ENCODE measurements at regions not wholly inside any gene's neighbourhood (a gene's known extent, or its start where the extent isn't known, plus 50 kb on each side); places are given as distances from the start of the nearest gene placed in this dataset.

GRCh38 chr15:47429376-47429775, 287.9 kb upstream of the SEMA6D start:
- DNase-seq (no peak), ATAC-seq (no peak)
- Histone ChIP-seq H3K4me1 (peaks cover 0 to 5% (median 0%) of the 10 kb centered on the region in 9 donors), H3K27me3 (no peaks in the 10 kb centered on the region), H3K36me3 (no peaks in the 10 kb centered on the region), H3K4me3 (no peak overlapping the region), H3K27ac (no peak overlapping the region), H3K9me3 (no peaks in the 10 kb centered on the region)
- no peak for TF ChIP-seq CTCF (IDR thresholded peaks at IDR 0.05)
- intact Hi-C loops (cut with DNase I): no loop called here
- 96 to 100% methylated on average over 1 of the region's 1 CpG for WGBS, 2 donors

GRCh38 chr15:47431501-47431900, 285.8 kb upstream of the SEMA6D start:
- no peak for ATAC-seq
- intact Hi-C loops (cut with DNase I): no loop called here
- Histone ChIP-seq H3K36me3 (no peaks in the 10 kb centered on the region), H3K4me3 (no peak overlapping the region), H3K4me1 (peaks cover 0 to 5% (median 0%) of the 10 kb centered on the region in 9 donors), H3K27me3 (no peaks in the 10 kb centered on the region), H3K27ac (no peak overlapping the region), H3K9me3 (no peaks in the 10 kb centered on the region)
- no peak for TF ChIP-seq CTCF (IDR thresholded peaks at IDR 0.05)
- whole genome bisulfite sequencing, 2 donors: 89 to 93% methylated on average over 3 of the region's 3 CpGs
- no peak for DNase-seq

- Histone ChIP-seq H3K27me3 (no peaks in the 10 kb centered on the region), H3K4me3 (no peak overlapping the region), H3K36me3 (no peaks in the 10 kb centered on the region), H3K4me1 (peaks cover 0 to 5% (median 0%) of the 10 kb centered on the region in 9 donors), H3K9me3 (no peaks in the 10 kb centered on the region), H3K27ac (no peak overlapping the region)
- DNase-seq (no peak), ATAC-seq (no peak)
- TF ChIP-seq CTCF (IDR thresholded peaks at IDR 0.05): no peak
- intact Hi-C loops (cut with DNase I): no loop called here
Measured at GRCh38 chr15:47432826-47433225, 284.5 kb upstream of the SEMA6D start.

- no peak overlapping the region for H3K27ac ChIP-seq
- no peaks in the 10 kb centered on the region for H3K9me3 ChIP-seq
- peaks cover 0 to 20% (median 6%) of the 10 kb centered on the region in 9 donors for H3K4me1 ChIP-seq
- TF ChIP-seq CTCF (IDR thresholded peaks at IDR 0.05): no peak
- no peaks in the 10 kb centered on the region for H3K27me3 ChIP-seq
- DNase-seq (no peak), ATAC-seq (no peak)
- 97 to 98% methylated on average over 2 of the region's 2 CpGs for WGBS, 2 donors
- intact Hi-C loops (cut with DNase I): no loop called here
- no peaks in the 10 kb centered on the region for H3K36me3 ChIP-seq
- no peak overlapping the region for H3K4me3 ChIP-seq
Measured at GRCh38 chr15:47434596-47434995, 282.7 kb upstream of the SEMA6D start.

- peaks cover 0 to 26% (median 10%) of the 10 kb centered on the region in 9 donors for H3K4me1 ChIP-seq
- H3K27me3 ChIP-seq: no peaks in the 10 kb centered on the region
- DNase-seq (no peak), ATAC-seq (no peak)
- no peak overlapping the region for H3K27ac ChIP-seq
- no peak for TF ChIP-seq CTCF (IDR thresholded peaks at IDR 0.05)
- intact Hi-C loops (cut with DNase I): loop anchor here in 1 of 10 donors (5.0 kb wide), 1 partner anchor 40 kb away; no protein-coding TSS in a partner anchor
- no peaks in the 10 kb centered on the region for H3K9me3 ChIP-seq
- H3K4me3 ChIP-seq: no peak overlapping the region
- H3K36me3 ChIP-seq: no peaks in the 10 kb centered on the region
Measured at GRCh38 chr15:47437491-47437890, 279.8 kb upstream of the SEMA6D start.

Measured in heart right ventricle (tissue), 16 donors.